Natural killer cell treated with Interleukin-12 subunit alpha and Interleukin-12 subunit beta and Interleukin-15 and Interleukin-18, amount 100 ng/mL, for 72 hours (primary cell): ENCODE measurements at regions not wholly inside any gene's neighbourhood (a gene's known extent, or its start where the extent isn't known, plus 50 kb on each side); places are given as distances from the start of the nearest gene placed in this dataset.

ENCODE experiments used
- ATAC-seq, 2 donors: fragments of 150-1000 bp; cut with Tn5 transposase in 1 of 2; sonication (Bioruptor Pico), chemical (Tn5 transposase) in 1 of 2; 2 replicates each; pipeline ENCODE4 v1.10.0; 2021
- DNase-seq: peaks from one replicate; pipeline ENCODE4 v3.0.0; 2022; ENCODE audit warnings: low spot score
- H3K27ac Mint-ChIP-seq, 2 donors: 1 replicate in 1 of 2; 2 replicates in 1 of 2; pipeline ENCODE4 v1.8.0; 2022; ENCODE audit warnings: mixed read lengths in 2 of 2, mild to moderate bottlenecking in 1 of 2, moderate library complexity in 1 of 2
- H3K27me3 Mint-ChIP-seq, 2 donors: 1 replicate in 1 of 2; 2 replicates in 1 of 2; pipeline ENCODE4 v1.8.0; 2022; ENCODE audit warnings: mixed read lengths in 2 of 2
- H3K36me3 Mint-ChIP-seq: one replicate; pipeline ENCODE4 v1.8.0; 2022; ENCODE audit warnings: mixed read lengths
- H3K4me1 Mint-ChIP-seq, 2 donors: 1 replicate in 1 of 2; 2 replicates in 1 of 2; pipeline ENCODE4 v1.8.0; 2022; ENCODE audit warnings: low read depth in 2 of 2, mixed read lengths in 2 of 2, mild to moderate bottlenecking in 1 of 2
- H3K4me3 Mint-ChIP-seq: one replicate; pipeline ENCODE4 v1.8.0; 2022; ENCODE audit warnings: mixed read lengths
- H3K9me3 Mint-ChIP-seq: 2 replicates; pipeline ENCODE4 v1.8.0; 2022; ENCODE audit warnings: mixed read lengths

DNA sequence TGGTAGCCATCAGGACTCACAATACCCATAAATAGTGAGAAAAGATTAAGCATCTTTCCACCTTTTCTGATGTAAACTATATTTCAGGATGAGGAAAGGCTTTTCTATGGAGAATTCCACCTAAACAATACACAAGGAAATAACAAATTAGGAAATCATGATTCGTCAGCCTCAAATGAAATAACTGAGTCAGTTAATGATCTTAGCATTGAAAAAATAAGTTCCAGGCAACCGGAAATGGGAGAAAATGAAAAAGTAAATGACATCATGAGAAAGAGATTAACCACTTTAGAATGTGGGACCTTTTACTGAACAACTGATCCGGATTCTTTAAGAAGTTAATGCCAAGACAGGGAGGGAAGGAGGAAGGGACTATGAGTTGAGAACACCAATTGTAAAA lies 742.3 kb downstream of the TNS3 start:
- H3K4me3 Mint-ChIP-seq, result no peak overlapping the region
- H3K9me3 Mint-ChIP-seq, result peaks cover 5% of the 10 kb centered on the region
- ATAC-seq, result no peak
- no peak overlapping the region for H3K27ac Mint-ChIP-seq
- no peak for DNase-seq
- H3K36me3 Mint-ChIP-seq, result no peaks in the 10 kb centered on the region
- H3K4me1 Mint-ChIP-seq, result no peaks in the 10 kb centered on the region
- H3K27me3 Mint-ChIP-seq, result no peaks in the 10 kb centered on the region

DNA sequence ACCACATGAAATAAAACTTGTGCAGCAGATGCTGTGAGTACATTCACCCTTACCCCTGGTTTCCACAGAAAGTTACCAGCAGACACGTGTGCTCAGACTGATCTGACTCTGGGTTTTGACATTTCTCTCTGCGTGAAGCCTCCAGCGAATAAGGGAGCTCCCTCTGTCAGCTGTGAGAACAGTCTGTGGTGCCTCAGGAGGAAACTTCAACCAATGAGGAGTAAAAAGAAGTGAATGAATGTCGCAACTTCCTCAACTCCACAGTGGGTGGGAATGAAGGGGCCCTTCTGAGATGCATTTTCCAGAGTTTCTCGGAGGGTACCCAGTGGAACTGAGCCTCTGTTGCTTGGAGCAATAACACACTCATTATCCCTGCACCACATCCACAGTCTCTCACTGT lies 743.4 kb downstream of the TNS3 start:
- Mint-ChIP-seq H3K27ac (no peak overlapping the region), H3K27me3 (no peaks in the 10 kb centered on the region), H3K9me3 (peaks cover 9% of the 10 kb centered on the region), H3K4me3 (no peak overlapping the region), H3K4me1 (no peaks in the 10 kb centered on the region), H3K36me3 (no peaks in the 10 kb centered on the region)
- DNase-seq (no peak), ATAC-seq (peak in 1 of 2 donors; percentile 6)

DNA sequence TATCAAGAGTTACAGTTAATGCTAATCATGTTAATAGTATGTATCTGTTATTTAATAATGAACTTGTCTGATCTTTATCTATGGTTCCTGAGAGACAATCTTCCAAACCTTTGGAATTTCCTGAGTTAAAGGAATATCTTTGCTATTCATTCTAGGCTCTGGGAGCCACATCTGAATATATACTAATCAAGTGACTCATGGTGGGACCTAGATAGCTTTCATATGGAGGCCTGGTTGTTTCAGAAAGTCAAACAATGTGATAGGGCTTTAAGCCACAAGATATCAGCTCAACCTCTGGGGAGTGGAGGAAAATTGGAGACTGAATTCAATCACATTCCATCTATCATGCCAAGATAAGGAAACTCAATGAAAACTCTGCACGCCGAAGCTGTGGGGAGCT lies 746.4 kb downstream of the TNS3 start:
- no peaks in the 10 kb centered on the region for H3K36me3 Mint-ChIP-seq
- ATAC-seq, result no peak

DNA sequence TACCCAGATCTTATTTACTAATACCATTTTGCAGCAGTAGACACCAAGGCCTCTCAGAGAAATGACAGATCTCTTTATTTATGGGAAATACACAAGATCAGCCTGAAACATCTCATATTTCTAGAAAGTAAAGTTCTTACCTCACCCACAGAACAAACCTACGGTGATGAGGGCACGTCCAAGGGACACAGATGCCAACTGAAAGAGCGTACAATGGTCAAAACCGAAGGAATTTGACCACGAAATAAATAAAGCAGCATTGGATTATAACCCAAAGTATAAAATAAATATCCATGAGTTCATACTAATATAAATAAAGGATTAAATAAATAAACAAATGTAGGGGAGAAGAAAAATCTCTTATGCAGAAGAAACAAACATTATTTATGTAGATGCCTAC lies 747.0 kb downstream of the TNS3 start:
- Mint-ChIP-seq H3K27me3 (no peaks in the 10 kb centered on the region), H3K9me3 (peaks cover 15% of the 10 kb centered on the region), H3K4me3 (no peak overlapping the region), H3K4me1 (no peaks in the 10 kb centered on the region), H3K27ac (no peak overlapping the region), H3K36me3 (peaks cover 4% of the 10 kb centered on the region)
- no peak for DNase-seq
- no peak for ATAC-seq

More for the DNA sequence above, 746.4 kb downstream of the TNS3 start:
- Mint-ChIP-seq H3K4me1 (no peaks in the 10 kb centered on the region), H3K4me3 (no peak overlapping the region), H3K27ac (no peak overlapping the region), H3K27me3 (no peaks in the 10 kb centered on the region), H3K9me3 (peaks cover 12% of the 10 kb centered on the region)
- DNase-seq, result no peak

DNA sequence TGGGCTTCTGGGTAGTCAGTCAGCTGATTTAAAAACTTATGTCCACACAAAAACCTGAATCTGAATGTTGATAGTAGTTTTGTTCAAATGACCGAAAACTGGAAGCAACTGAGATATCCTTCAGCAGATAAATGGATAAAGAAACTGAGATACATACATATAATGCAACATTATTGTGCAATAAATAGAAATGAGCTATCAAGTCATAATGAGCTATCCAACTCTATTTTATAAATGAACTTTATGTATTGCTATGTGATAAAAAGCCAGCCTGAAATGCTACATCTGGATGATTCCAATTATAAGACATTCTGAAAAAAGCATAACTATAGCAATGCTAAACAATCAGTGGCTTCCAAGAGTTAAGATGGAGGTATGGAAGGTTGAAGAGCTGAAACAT lies 748.7 kb downstream of the TNS3 start:
- H3K36me3 Mint-ChIP-seq, result peaks cover 5% of the 10 kb centered on the region
- H3K4me3 Mint-ChIP-seq, result no peak overlapping the region
- no peaks in the 10 kb centered on the region for H3K4me1 Mint-ChIP-seq
- no peaks in the 10 kb centered on the region for H3K27me3 Mint-ChIP-seq
- no peak overlapping the region for H3K27ac Mint-ChIP-seq
- DNase-seq (no peak), ATAC-seq (no peak)
- H3K9me3 Mint-ChIP-seq, result peaks cover 17% of the 10 kb centered on the region

DNA sequence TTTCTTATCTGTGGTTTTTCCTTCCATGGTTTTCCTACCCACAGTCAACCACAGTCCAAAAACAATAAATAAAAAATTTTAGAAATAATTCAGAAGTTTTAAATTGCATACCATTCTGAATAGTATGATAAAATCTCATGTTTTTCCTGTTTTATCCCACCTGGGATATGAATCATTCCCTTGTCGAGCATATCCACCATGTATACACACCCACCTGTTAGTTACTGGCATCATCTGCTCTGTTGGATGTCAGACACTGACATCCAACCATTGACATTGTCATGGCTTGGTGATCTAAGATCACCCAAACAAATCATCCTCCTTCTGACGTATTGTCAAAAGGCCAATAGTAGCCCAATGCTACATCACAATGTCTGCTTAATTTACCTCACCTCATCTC lies 749.8 kb downstream of the TNS3 start:
- Mint-ChIP-seq H3K27ac (no peak overlapping the region), H3K36me3 (peaks cover 5% of the 10 kb centered on the region), H3K27me3 (no peaks in the 10 kb centered on the region), H3K4me3 (no peak overlapping the region), H3K4me1 (no peaks in the 10 kb centered on the region), H3K9me3 (peaks cover 17% of the 10 kb centered on the region)
- DNase-seq, result no peak
- no peak for ATAC-seq

DNA sequence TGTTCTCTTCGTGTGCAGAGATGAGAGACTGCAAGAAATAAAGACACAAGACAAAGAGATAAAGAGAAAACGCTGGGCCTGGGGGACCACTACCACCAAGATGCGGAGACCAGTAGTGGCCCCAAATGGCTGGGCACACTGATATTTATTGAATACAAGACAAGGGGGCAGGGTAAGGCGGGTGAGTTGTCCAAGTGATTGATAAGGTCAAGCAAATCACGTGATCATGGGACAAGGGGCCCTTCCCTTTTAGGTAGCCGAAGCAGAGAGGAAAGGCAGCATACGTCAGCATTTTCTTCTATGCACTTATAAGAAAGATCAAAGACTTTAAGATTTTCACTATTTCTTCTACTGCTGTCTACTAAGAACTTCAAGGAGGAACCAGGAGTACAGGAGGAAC lies 762.1 kb downstream of the TNS3 start:
- DNase-seq (no peak), ATAC-seq (no peak)
- Mint-ChIP-seq H3K4me1 (no peaks in the 10 kb centered on the region), H3K27me3 (no peaks in the 10 kb centered on the region), H3K36me3 (peaks cover 6% of the 10 kb centered on the region), H3K9me3 (peaks cover 14% of the 10 kb centered on the region), H3K4me3 (no peak overlapping the region), H3K27ac (no peak overlapping the region)

DNA sequence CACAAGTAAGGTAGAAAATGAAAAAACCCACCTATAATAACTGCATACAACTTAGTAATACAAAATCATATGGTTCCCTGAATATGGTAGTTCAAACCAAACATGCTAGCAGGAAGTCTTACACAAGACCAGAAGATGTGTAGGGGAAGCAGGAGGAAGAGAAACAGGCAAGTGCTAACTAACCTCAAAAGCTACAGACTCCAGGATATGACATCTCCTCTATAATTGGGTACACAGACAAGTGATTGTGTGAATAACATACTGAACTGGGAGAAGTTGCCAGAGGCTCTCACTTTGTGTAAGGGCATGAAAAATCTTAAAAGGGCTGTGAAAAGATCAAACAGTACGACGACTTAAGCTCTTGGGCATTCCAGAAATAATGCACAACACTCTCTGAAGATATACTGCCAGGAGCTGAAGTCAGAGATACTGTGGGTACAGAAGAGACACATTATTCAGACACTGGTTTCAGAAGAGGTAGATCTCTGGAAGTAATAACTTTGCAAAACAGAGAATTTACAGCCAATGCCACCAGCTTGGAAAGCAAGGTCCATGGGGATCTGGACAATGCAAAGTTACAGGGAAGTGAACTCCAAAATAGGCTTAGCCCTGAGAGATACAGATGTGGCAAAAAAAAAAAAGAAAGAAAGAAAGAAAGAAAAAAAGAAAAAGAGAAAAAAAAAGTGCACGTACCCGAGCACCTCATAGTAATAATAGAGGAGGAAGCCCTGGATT lies 767.2 kb downstream of the TNS3 start:
- DNase-seq (no peak), ATAC-seq (no peak)
- Mint-ChIP-seq H3K27ac (no peak overlapping the region), H3K36me3 (peaks cover 4% of the 10 kb centered on the region), H3K27me3 (no peaks in the 10 kb centered on the region), H3K4me3 (no peak overlapping the region), H3K4me1 (no peaks in the 10 kb centered on the region), H3K9me3 (peaks cover 13% of the 10 kb centered on the region)

DNA sequence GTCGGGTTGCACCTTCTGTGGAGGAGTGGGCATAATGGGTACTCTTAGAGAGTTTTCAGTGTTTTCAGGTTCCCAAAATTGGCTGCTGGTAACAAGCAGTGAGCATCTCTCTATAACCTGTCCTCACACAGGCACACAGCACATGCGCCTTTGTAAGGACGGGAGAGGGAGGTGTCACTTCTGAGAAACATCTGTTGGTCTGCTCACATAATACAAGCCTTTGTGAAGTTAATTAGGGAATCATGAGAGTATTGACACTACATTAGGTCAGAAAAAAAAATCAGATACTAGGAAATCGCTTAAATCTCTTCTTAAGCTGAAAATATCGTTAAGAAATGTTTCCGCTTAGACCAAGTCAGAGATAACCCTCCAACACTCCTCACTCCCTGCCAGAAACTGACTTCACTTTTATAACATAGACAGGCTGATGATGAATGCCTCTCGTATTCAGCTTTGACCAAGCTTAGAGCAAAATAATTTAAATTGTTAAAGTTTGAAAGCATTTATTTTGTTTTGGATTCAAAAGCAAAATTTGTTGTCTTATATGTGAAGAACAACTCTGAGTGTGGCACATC lies 769.7 kb downstream of the TNS3 start:
- Mint-ChIP-seq H3K9me3 (peaks cover 13% of the 10 kb centered on the region), H3K36me3 (no peaks in the 10 kb centered on the region), H3K27me3 (no peaks in the 10 kb centered on the region), H3K27ac (no peak overlapping the region), H3K4me1 (no peaks in the 10 kb centered on the region), H3K4me3 (no peak overlapping the region)
- ATAC-seq (no peak), DNase-seq (no peak)

DNA sequence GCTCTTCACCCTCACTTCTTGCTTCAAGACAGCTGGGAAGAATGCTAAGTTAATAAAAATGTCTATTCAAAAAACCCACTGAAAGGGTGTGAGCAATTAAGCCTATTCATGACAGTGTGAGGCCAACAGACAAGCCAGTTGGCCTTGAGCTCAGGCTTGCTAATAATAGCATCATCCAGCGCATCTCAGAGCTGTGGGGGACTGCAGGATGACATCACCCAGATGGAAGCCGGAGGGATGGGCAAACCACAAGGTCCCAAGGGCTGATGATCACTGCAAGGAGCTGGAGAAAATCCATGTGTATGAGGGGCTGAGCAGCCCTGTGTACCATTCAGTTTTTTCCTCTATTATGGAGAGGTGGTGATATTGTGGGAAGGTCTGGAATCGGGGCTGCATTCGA lies 770.4 kb downstream of the TNS3 start:
- Mint-ChIP-seq H3K36me3 (no peaks in the 10 kb centered on the region), H3K4me3 (no peak overlapping the region), H3K9me3 (peaks cover 13% of the 10 kb centered on the region), H3K4me1 (no peaks in the 10 kb centered on the region), H3K27ac (no peak overlapping the region), H3K27me3 (no peaks in the 10 kb centered on the region)
- ATAC-seq (no peak), DNase-seq (no peak)

DNA sequence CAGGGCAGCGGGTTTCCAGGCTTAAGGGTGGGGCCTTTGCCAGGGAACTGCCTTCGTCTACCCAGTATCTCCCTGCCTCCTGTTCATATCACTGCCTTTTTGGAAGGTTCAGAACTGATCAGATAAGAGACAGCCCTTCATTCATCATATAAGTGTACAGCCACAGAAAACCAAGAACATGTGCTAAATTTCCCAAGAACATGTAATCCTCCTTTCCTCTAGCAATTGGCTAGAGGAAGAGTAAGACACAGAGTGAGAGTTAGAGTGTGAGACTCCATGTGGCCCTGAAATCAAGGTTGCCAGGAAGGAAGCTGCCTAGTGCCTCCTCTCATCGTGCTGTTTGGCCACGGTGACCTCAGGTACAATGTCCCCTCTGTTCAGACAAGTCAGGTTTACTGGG lies 770.9 kb downstream of the TNS3 start:
- Mint-ChIP-seq H3K27me3 (no peaks in the 10 kb centered on the region), H3K9me3 (peaks cover 13% of the 10 kb centered on the region), H3K4me3 (no peak overlapping the region), H3K36me3 (no peaks in the 10 kb centered on the region), H3K4me1 (no peaks in the 10 kb centered on the region), H3K27ac (no peak overlapping the region)
- DNase-seq (no peak), ATAC-seq (no peak)

DNA sequence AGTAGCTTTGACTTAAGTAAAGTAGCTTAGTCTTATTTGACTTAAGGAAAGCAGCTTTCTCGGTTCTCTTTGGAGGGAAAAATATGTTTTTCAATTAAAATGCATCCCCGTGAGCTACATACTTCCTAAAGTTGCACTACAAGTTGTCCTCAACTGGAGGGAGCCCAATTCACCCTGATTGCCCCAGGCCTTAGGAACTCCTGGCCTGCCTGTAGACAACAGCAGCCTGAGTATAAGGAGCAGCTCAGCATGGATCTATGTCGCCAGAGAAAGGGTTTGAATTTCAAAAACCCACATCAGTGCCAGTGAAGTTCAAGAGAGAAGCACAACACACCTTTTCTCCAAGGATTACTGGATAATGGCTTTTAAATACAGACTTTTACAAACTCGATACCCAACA lies 772.0 kb downstream of the TNS3 start:
- Mint-ChIP-seq H3K4me1 (no peaks in the 10 kb centered on the region), H3K27me3 (no peaks in the 10 kb centered on the region), H3K27ac (no peak overlapping the region), H3K9me3 (peaks cover 17% of the 10 kb centered on the region), H3K36me3 (no peaks in the 10 kb centered on the region), H3K4me3 (no peak overlapping the region)
- ATAC-seq (no peak), DNase-seq (no peak)

DNA sequence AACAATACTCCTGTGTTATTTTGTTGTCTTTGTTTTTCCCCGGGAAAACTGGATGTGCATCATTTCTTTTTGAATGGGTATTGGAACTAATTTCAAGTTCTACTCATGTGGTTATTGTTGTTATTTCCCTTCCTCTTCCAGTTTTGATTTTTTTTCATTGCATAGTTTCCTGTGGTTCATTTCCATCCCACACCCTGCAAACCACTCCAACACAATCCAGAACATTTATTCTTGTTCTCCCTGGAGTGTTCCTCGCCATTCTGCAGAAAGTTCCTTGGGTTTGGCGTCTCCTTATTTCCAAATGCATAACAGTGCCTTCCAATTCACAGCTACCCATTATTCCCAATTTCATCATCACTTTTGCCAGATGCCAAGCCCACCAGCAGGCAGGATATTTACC lies 775.1 kb downstream of the TNS3 start:
- ATAC-seq (no peak), DNase-seq (no peak)
- Mint-ChIP-seq H3K27ac (no peak overlapping the region), H3K36me3 (peaks cover 4% of the 10 kb centered on the region), H3K27me3 (no peaks in the 10 kb centered on the region), H3K4me3 (no peak overlapping the region), H3K4me1 (no peaks in the 10 kb centered on the region), H3K9me3 (peaks cover 27% of the 10 kb centered on the region)

DNA sequence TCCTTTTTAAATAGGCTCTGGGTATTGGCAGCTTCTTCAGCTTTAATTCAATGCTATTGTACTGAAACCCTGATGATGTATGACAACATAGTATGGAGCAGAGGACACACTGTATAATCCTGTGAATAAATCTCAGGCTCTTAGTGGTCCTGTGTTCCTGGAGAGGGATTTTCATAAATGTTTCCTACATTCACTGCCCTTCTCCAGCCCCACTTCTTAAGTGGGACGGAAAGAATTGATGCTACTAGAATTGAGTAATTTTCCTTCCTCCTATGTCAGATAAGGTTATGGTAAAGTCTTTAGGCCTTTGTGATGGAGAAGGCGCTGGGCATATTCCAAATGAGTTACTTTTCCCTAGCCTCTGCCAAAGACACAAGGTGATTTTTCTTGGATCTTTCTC lies 779.4 kb downstream of the TNS3 start:
- no peaks in the 10 kb centered on the region for H3K4me1 Mint-ChIP-seq
- no peak overlapping the region for H3K4me3 Mint-ChIP-seq
- no peak overlapping the region for H3K27ac Mint-ChIP-seq
- no peaks in the 10 kb centered on the region for H3K27me3 Mint-ChIP-seq
- peaks cover 17% of the 10 kb centered on the region for H3K9me3 Mint-ChIP-seq
- H3K36me3 Mint-ChIP-seq, result peaks cover 4% of the 10 kb centered on the region
- DNase-seq, result no peak
- no peak for ATAC-seq

DNA sequence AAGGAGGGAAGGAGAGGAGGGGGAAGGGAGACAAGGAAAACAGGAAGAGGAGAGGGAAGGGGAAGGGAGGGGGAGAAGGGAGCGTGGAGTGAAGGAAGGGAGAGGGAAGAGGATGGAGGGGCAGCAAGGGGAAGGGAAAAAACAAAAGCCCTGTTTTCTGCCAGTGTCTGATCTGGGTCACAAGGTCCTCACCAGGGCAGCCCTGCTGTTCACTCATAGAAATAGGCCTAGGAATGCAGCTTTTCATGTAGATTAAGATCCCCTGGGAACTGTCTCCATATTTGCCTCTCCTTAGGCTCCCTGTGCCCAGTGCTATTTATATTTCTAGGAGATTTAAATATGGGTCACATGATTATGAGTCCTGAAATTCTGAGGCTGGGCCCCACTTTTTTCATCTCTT lies 790.7 kb downstream of the TNS3 start:
- DNase-seq (no peak), ATAC-seq (no peak)
- Mint-ChIP-seq H3K27ac (no peak overlapping the region), H3K9me3 (peaks cover 4% of the 10 kb centered on the region), H3K4me3 (no peak overlapping the region), H3K36me3 (no peaks in the 10 kb centered on the region), H3K27me3 (no peaks in the 10 kb centered on the region), H3K4me1 (no peaks in the 10 kb centered on the region)
